Stimulated activated naive CD8-positive, alpha-beta T cell treated with anti-CD3 and anti-CD28 coated beads, Interleukin-15, Interleukin-2, amounts not matched to agents 100 U/mL and 50 U/mL, for 24 hours (primary cell): ENCODE measurements at regions not wholly inside any gene's neighbourhood (a gene's known extent, or its start where the extent isn't known, plus 50 kb on each side); places are given as distances from the start of the nearest gene placed in this dataset.
"Not testable (repeated sequence)": the region's sequence is repeated elsewhere in the genome, so short reads cannot be mapped to it uniquely, and the experiment has no call there.

Source experiments
- ATAC-seq: fragments of 150-1000 bp; cut with Tn5 transposase; one replicate; pipeline ENCODE4 v1.10.0; 2021
- DNase-seq: peaks from one replicate; pipeline ENCODE4 v3.0.0; 2021

DNA sequence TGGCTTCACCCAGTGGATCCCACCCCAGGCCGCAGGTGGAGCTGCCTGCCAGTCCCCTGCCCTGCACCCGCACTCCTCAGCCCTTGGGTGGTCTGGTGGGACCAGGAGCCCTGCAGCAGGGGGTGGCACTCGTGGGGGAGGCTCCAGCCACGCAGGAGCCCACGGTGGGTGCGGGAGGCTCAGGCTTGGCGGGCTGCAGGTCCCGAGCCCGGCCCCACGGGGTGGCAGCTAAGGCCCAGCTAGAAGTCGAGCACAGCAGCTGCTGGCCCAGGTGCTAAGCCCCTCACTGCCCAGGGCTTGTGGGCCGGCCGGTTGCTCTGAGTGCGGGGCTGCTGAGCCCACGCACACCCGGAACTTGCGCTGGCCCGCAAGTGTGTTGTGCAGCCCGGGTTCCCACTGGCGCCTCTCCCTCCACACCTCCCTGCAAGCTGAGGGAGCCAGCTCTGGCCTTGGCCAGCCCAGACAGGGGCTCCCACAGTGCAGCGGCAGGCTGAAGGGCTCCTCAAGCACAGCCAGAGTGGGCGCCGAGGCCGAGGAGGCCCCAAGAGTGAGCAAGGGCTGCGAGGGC, 222.6 kb upstream of the LUZP2 start:
- ATAC-seq, DNase-seq: not testable (repeated sequence)

DNA sequence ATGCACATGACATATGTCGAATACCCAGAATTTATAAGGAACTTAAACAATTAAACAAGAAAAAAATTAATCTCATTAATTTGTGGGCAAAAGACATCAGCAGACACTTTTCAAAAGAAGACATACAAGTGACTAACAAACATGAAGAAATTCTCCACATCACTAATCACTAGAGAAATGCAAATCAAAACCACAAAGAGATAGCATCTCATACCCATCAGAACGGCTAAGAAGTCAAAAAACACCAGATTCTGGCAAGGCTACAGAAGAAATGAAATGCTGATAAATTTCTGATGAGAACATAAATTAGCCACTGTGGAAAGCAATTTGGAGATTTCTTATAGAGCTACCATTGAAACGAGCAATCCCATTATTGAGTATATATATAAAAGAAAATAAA, 210.6 kb upstream of the LUZP2 start:
- DNase-seq (no peak), ATAC-seq (no peak)

GRCh38 chr11:24289301-24289700, 207.6 kb upstream of the LUZP2 start:
- DNase-seq (no peak), ATAC-seq (no peak)

- DNase-seq (no peak), ATAC-seq (no peak)
Measured at GRCh38 chr11:24293964-24294363, 202.9 kb upstream of the LUZP2 start.

GRCh38 chr11:24295360-24295759, 201.5 kb upstream of the LUZP2 start:
- no peak for ATAC-seq

DNA sequence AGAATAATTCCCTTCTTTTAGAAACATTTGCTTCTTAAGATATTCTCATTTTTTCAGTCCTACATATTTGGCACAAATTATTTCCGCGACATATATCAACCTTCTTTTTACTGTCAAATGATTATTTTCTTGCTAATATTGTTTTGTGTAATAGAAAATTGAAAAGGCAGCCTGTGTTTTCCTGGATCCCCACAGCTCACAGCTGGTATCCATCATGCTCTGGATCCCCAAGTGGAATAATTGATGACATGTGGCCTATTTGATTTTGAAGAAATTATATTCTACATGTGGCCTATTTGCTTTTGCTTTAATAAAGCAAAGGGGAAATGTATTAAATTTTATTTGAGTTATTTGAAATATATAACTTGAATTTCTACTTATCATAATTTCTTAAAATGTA, 199.4 kb upstream of the LUZP2 start:
- DNase-seq (no peak), ATAC-seq (no peak)

More at GRCh38 chr11:24295360-24295759, 201.5 kb upstream of the LUZP2 start:
- DNase-seq: no peak

DNA sequence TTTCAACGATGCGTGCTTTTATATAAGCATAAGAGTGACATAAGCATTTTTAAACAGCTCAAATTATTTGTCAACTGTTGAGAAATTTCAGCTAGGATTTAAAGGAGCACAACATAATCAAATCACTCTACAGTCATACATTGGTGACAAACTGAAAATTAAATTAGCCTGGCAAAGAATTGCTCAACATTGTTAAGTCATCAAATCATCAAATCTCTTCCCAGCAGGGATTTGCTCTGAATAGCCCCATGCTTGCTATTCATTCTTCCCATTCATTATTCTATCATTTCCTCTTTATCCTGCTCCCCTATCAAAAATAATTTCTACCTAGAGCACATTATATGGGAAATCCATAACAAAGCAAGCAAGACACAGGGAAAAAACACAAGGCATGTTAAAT, 198.7 kb upstream of the LUZP2 start:
- DNase-seq: no peak
- ATAC-seq: no peak

GRCh38 chr11:24311974-24312373, 184.9 kb upstream of the LUZP2 start:
- no peak for DNase-seq
- no peak for ATAC-seq

- DNase-seq: no peak
- ATAC-seq: no peak
Measured at GRCh38 chr11:24312464-24313238, 184.2 kb upstream of the LUZP2 start.

DNA sequence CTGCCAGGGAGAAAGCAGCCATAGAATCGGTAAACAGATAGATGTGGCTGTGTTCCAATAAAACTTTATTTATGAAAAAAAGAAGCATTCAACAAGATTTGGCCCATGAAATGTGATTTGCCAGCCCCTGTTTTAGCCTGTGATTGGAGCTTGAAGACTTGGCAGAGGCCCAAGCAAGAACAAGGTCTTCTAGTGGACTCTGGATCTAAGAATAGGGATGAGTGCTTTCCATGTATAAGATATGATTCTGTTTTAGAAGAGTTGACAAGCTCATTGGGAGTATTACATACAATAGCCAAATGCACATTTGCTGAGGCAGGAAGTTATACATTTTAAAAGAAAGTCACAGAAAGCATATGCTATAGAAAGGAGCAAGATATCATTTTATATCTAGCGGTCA, 175.6 kb upstream of the LUZP2 start:
- DNase-seq (no peak), ATAC-seq (no peak)

DNA sequence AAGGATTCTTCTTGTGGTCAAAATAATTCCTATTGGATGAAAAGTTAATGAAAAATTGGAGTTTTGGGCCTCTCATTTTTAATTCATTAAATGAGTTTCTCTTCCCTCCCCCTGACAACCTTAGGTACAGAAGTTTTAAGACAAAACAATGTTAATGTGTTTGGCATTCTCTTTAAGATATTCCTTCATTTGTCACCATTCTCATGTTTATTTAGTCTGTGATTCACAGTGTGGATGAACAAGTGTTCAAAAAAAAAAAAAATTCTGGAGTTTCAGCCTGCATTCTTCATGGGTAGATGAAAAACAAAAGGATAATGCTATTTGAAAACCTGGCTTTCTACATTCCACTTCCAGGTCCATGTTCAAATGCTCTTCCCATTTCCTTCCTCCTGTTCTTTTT, 172.6 kb upstream of the LUZP2 start:
- ATAC-seq (no peak), DNase-seq (no peak)

DNA sequence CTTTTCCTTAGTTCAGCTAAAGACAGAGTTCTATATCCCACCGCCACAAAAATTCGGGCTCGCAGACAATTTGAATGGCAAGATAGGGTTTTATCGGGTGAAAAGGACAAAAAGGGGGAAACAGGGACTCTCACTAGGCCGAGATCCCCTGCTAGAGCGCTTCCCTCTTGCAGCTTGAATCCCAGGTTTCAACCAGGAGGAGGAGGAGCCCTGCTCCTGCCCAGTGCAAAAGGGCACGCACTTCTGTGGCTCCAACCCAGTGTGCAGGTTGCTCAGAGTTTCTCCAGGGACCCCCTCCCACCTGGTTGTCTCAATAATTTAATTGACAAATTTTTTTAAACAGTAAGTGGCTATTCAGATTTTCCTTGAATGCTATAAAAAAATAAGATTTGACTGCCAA, 152.6 kb upstream of the LUZP2 start:
- no peak for ATAC-seq
- no peak for DNase-seq

DNA sequence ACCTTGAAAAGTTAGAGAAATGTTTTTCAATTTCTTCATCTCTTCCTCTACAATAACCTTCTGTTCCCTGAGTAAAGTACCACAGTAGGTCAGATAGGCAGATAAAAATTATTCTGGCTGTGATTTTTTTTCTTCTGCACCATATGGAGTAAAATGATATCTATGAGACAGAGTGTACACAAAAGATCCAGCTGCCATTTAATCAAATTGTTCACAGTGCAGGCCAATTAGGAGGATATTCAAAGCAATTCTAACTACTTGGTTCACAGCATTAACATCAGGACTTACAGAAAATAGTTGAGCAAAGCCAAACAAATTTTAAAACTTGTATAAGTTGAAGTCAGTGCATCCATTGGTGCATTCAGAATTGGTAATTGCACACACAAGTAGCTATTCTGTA, 147.9 kb upstream of the LUZP2 start:
- ATAC-seq (no peak), DNase-seq (no peak)

DNA sequence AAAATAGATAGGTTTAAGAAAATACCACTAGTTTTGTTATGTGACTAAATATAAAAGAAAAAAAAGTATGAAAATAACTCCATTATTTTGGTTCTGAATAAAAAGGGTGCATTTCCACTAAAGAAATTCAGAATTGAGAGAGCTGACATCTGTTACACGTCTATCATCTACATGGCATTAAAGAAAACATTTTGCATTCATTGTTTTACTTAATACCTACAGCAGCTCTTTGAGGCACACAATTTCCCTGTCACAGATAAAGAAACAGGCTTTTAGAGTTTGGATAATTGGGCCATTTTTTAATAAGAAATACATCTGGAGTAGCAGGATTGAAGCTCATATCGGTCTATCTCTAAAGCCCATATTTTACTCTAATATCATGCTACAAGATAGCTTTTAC, 145.7 kb upstream of the LUZP2 start:
- no peak for DNase-seq
- ATAC-seq: no peak

DNA sequence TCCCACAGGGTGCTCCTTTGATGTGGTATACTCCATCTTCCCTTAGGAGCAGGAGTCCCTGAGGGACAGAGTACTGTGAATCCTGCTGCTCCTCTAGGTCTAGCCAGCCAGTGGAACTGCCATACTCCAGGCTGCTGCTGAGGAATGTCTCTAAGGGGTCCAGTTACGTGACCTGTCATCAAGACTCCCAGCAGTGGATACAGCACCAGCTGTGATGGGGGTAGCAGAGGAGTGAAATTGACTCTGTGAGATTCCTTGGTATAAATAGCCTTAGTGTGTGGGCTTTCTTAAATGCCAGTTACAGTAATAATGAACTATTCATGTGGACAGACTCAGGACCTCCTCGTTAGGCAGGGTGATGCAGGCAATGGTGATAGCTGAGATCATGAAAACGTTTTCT, 140.4 kb upstream of the LUZP2 start:
- no peak for ATAC-seq
- DNase-seq: no peak

DNA sequence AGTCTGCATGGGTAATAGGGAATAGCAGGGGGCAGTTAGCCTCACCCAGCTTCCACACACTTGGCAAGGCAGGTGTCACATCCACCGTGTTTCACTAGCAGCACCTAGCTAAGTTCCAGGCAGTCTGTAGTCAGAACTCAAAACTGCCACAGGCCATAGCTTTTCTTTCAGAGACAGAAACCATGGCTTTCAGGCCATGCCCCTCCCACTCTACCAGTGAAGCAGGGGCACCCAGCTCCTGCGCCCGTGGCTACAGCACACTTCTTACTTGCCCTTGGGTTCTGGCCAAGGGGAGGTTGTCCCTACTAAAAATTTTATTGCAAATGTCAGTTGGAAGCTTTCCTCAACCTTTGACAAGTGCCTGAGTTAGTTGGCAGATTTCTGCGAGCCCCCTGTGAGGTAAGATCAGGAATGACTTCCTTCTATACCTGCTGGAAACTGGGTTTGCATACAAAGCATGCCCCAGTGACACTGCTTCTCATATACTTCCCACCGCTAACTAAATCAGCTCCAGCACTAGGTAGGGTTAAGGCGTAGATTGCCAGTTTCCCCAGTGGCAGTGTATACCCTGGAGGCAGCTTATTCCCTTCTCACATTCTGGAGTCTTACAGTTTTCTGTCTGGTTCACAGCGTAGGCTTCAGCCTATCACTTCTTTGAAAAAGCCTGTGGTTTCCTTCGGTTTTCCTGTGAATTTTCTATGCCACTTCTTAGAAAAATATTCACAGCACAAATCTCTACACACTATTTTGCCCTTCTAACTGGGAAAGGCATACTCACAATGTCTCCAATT, 139.0 kb upstream of the LUZP2 start:
- DNase-seq: no peak
- no peak for ATAC-seq

GRCh38 chr11:24372491-24372890, 124.4 kb upstream of the LUZP2 start:
- ATAC-seq (no peak), DNase-seq (no peak)

GRCh38 chr11:24373516-24373915, 123.3 kb upstream of the LUZP2 start:
- DNase-seq: no peak
- ATAC-seq: no peak

GRCh38 chr11:24375351-24375750, 121.5 kb upstream of the LUZP2 start:
- ATAC-seq: no peak
- DNase-seq: no peak

DNA sequence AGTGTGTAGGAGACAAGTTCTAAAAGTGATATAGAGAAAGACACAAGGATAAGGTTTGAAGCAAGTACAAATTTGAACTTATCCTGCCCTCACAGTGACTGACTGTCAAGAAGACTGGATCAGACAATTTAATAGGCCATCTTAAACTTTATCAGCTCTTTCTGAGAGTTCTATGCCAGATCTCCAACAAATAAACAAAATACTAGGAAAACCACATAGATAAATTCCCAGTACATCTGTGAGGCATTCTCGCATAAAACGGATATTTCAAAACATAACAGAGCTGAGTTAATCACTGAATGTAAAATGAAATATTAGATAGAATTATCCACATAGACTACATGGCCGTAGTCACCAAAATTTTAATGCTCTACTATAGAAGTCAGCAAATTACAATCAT, 120.9 kb upstream of the LUZP2 start:
- ATAC-seq: no peak

GRCh38 chr11:24383137-24383536, 113.7 kb upstream of the LUZP2 start:
- no peak for ATAC-seq
- no peak for DNase-seq

More for the DNA sequence above, 120.9 kb upstream of the LUZP2 start:
- no peak for DNase-seq

GRCh38 chr11:24384240-24384639, 112.6 kb upstream of the LUZP2 start:
- DNase-seq (no peak), ATAC-seq (no peak)
